BLaER1 treated with 17β-estradiol and CSF1 and Interleukin-3, amounts not matched to agents 10 nM and 100 nM (cell line): ENCODE measurements at regions not wholly inside any gene's neighbourhood (a gene's known extent, or its start where the extent isn't known, plus 50 kb on each side); places are given as distances from the start of the nearest gene placed in this dataset.
A peak's percentile ranks its signal among the peaks of the same experiment; 100 is the strongest.

Experiments used
- H3K27ac ChIP-seq, 11 experiments: shearing (Covaris generic); formaldehyde crosslinking; 2 replicates each; pipeline ENCODE4 v1.8.1; 2022
- H3K27me3 ChIP-seq, 11 experiments: shearing (Covaris generic); formaldehyde crosslinking; 2 replicates each; pipeline ENCODE4 v1.8.1; 2022
- H3K36me3 ChIP-seq, 11 experiments: shearing (Covaris generic); formaldehyde crosslinking; 2 replicates each; pipeline ENCODE4 v1.8.1; 2022
- H3K4me1 ChIP-seq, 10 experiments: shearing (Covaris generic); formaldehyde crosslinking; 2 replicates each; pipeline ENCODE4 v1.8.1; 2022
- H3K4me2 ChIP-seq, 11 experiments: shearing (Covaris generic); formaldehyde crosslinking; 2 replicates each; pipeline ENCODE4 v1.8.1; 2022
- H3K4me3 ChIP-seq, 10 experiments: shearing (Covaris generic); formaldehyde crosslinking; 2 replicates each; pipeline ENCODE4 v1.8.1; 2022
- H3K9ac ChIP-seq, 11 experiments: shearing (Covaris generic); formaldehyde crosslinking; 2 replicates each; pipeline ENCODE4 v1.8.1; 2022
- H3K9me3 ChIP-seq, 11 experiments: shearing (Covaris generic); formaldehyde crosslinking; replicated peaks in 1 of 11; 2 replicates each; pipeline ENCODE4 v1.8.1; 2022
- H4K20me1 ChIP-seq, 11 experiments: shearing (Covaris generic); formaldehyde crosslinking; 2 replicates each; pipeline ENCODE4 v1.8.1; 2022
- Cebpa-rat ChIP-seq, 11 experiments: shearing (Covaris generic); IDR thresholded peaks; 2 replicates each; pipeline ENCODE4 v1.8.1; 2022

DNA sequence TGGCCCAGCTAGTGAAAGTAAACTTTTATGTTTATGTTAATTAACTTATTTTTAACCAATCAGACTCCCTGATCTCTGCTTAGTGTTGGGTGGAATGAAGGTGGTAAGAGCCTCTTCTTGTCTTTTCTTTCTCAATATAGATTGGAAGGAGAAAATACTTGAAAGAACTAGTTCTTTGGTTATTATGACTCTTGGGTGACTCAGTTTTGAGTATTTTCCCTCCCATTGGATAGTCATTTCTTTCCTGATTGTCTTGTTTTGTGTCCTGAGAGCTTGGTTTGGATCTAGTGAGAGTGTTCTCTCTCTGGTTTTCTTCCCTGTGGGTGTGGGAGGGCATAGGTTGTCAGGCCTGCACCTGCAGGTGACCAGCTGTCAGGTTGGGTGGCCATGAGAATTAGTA is 172.0 kb upstream of the GLRA2 start:
- H3K27ac ChIP-seq: no peak overlapping the region
- H3K4me3 ChIP-seq: no peak overlapping the region
- no peaks in the 10 kb centered on the region for H3K36me3 ChIP-seq
- H3K27me3 ChIP-seq: peaks cover 82 to 100% (median 98%) of the 10 kb centered on the region in 11 experiments
- TF ChIP-seq Cebpa-rat (IDR thresholded peaks at IDR 0.05): no peak
- H4K20me1 ChIP-seq: no peaks in the 10 kb centered on the region
- no peak overlapping the region for H3K9ac ChIP-seq
- peaks cover 0 to 44% (median under 1%) of the 10 kb centered on the region in 10 experiments; a peak in 8 of 20 replicates for H3K4me1 ChIP-seq
- H3K4me2 ChIP-seq: no peak overlapping the region
- H3K9me3 ChIP-seq: peaks cover 0 to 10% (median 0%) of the 10 kb centered on the region in 11 experiments; a peak in 4 of 22 replicates

DNA sequence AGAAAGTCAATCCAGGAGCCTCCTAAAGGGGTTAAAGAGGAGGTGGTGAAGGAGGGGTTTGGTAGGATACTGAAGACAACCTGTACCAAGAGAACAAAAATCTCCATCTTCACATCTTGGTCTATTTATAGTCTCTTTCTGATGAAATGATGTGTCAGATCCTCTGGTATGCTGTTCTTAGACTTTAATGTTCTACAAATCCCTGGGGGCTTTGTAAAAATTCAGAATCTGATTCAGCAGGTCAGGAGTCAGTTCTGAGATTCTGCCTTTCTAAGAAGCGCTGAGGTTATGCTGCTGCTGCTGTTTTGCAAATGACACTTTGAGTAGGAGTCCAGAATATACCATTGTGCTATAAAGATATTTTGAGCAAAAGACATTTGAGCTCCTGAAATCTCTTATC is 172.9 kb upstream of the GLRA2 start:
- peaks cover 7 to 51% (median 9%) of the 10 kb centered on the region in 10 experiments; a peak in 19 of 20 replicates for H3K4me1 ChIP-seq
- no peak overlapping the region for H3K9ac ChIP-seq
- no peak overlapping the region for H3K27ac ChIP-seq
- H3K36me3 ChIP-seq: no peaks in the 10 kb centered on the region
- peaks cover 0 to 11% (median 0%) of the 10 kb centered on the region in 11 experiments; a peak in 4 of 22 replicates for H3K9me3 ChIP-seq
- peak overlapping the region in 3 of 11 experiments; percentile 32 to 58 (median 58); a peak in 4 of 22 replicates for H3K4me2 ChIP-seq
- peaks cover 82 to 100% (median 98%) of the 10 kb centered on the region in 11 experiments for H3K27me3 ChIP-seq
- no peak for TF ChIP-seq Cebpa-rat (IDR thresholded peaks at IDR 0.05)
- H4K20me1 ChIP-seq: no peaks in the 10 kb centered on the region
- H3K4me3 ChIP-seq: no peak overlapping the region

DNA sequence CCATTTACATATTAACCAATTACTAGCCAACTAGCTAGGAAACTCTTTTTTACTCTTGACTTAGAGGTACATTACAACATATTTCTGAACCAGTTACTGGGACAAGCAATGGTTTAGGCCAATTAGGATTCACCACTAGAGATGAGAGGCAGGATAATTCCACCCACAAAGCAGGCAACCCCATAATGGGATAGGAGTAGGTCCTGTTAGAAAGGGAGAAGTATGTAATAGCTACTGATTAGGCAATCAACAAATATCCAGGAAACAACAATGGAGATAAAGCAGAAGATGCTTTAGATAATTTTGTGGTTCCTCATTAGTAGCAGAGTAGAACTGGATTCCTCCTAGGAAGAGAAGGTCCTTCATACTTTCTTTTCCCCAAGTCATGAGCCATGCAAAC is 173.8 kb upstream of the GLRA2 start:
- H3K4me2 ChIP-seq: peak overlapping the region in 4 of 11 experiments; percentile 4 to 58 (median 45); a peak in 5 of 22 replicates
- H3K9me3 ChIP-seq: peaks cover 0 to 18% (median 0%) of the 10 kb centered on the region in 11 experiments; a peak in 6 of 22 replicates
- peak in 1 of 11 experiments; percentile 12; a peak in 1 of 22 replicates for TF ChIP-seq Cebpa-rat (IDR thresholded peaks at IDR 0.05)
- peaks cover 12 to 60% (median 13%) of the 10 kb centered on the region in 10 experiments; a peak in 19 of 20 replicates for H3K4me1 ChIP-seq
- no peak overlapping the region for H3K4me3 ChIP-seq
- peak overlapping the region in 3 of 11 experiments; percentile 20 to 71 (median 70); a peak in 4 of 22 replicates for H3K27ac ChIP-seq
- H3K9ac ChIP-seq: no peak overlapping the region
- no peaks in the 10 kb centered on the region for H3K36me3 ChIP-seq
- H4K20me1 ChIP-seq: no peaks in the 10 kb centered on the region
- H3K27me3 ChIP-seq: peaks cover 74 to 98% (median 94%) of the 10 kb centered on the region in 11 experiments

DNA sequence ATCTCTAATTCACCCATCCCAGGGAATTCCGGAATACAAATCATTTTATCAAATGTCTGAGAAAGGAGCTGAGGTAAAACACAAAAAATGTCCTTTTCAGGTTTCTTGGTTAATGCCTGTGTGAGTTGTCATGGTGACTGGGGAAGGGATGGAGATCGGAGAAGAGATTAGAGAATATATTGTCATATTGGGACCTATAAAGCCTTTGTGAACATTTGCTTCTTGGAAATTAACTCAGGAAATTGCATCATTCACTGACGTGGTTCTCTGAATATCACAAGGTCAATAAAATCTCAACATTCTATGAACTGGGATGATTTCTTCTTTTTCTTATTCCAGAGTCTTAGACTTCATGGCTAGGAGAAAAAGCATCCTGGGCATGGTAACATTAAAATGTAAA is 174.8 kb upstream of the GLRA2 start:
- H3K36me3 ChIP-seq: no peaks in the 10 kb centered on the region
- H3K27ac ChIP-seq: peak overlapping the region in 2 of 11 experiments; percentile 70 to 71; a peak in 3 of 22 replicates
- H3K4me3 ChIP-seq: no peak overlapping the region
- peaks cover 3 to 29% (median 7%) of the 10 kb centered on the region in 11 experiments; a peak in 21 of 22 replicates for H3K9me3 ChIP-seq
- H3K27me3 ChIP-seq: peaks cover 70 to 97% (median 88%) of the 10 kb centered on the region in 11 experiments
- H3K4me2 ChIP-seq: peak overlapping the region in 3 of 11 experiments; percentile 32 to 58 (median 58); a peak in 4 of 22 replicates
- H3K4me1 ChIP-seq: peaks cover 12 to 68% (median 13%) of the 10 kb centered on the region in 10 experiments; a peak in 19 of 20 replicates
- H3K9ac ChIP-seq: no peak overlapping the region
- no peaks in the 10 kb centered on the region for H4K20me1 ChIP-seq
- TF ChIP-seq Cebpa-rat (IDR thresholded peaks at IDR 0.05): no peak

DNA sequence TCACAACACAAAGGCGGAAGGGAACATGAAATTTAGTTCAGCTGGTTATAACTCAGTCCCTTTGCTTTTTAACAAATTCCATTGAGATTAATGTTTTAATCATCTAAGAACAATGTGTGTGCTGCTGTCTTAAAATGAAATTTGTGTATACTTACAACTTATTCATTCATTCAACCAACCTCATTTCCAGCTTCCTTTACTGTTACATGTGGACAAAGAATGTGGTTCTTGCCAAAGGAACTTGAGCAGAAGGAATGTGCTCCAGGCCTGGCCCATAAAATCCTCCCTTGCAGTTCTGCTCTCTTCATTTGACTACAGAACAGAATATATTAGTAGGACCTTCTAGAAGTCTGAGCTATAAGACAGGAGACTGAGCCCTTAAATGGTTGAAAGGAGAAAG is 176.8 kb upstream of the GLRA2 start:
- Histone ChIP-seq H3K4me2 (peak overlapping the region in 7 of 11 experiments; percentile 30 to 59 (median 51); a peak in 10 of 22 replicates), H4K20me1 (no peaks in the 10 kb centered on the region), H3K36me3 (no peaks in the 10 kb centered on the region), H3K9me3 (peaks cover 7 to 32% (median 12%) of the 10 kb centered on the region in 11 experiments; a peak in 21 of 22 replicates), H3K27ac (peak overlapping the region in 8 of 11 experiments; percentile 33 to 84 (median 58); a peak in 10 of 22 replicates), H3K9ac (no peak overlapping the region), H3K27me3 (peaks cover 55 to 86% (median 76%) of the 10 kb centered on the region in 11 experiments; a peak in 21 of 22 replicates), H3K4me1 (peaks cover 12 to 68% (median 13%) of the 10 kb centered on the region in 10 experiments; a peak in 19 of 20 replicates), H3K4me3 (no peak overlapping the region)
- TF ChIP-seq Cebpa-rat (IDR thresholded peaks at IDR 0.05): no peak

DNA sequence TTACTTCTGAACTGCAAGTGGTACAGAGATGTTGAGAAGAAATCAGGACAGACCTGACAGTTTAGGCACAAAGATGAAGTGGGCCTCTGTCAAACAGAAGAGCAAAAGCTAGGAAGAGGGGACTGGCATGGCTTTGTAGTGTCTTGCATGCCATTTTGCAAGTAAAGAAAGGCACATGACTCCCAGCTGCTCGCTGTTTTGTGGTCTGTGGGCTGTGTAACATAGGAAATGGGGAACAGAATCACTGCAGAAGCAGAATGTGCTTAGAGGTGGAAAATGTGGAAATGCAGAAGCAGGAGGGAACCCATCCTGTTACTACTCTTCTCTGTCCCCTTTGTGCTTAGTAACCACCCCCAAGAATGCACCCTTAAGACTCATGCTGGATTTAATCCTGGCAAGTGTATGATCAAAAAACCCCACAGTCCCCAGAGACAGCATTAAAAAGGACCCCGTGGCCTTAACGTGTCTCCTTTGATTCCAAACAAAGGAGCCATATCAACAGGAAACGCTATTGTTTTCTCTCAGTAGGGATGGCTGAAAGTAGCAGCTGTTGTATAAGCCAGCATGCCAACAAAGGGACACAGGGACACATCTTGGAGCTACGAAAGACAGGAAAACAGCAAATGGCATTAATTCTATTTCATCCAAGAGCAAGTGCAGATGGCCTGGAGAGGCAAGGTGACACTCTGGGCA is 177.6 kb upstream of the GLRA2 start:
- peaks cover 12 to 68% (median 13%) of the 10 kb centered on the region in 10 experiments; a peak in 19 of 20 replicates for H3K4me1 ChIP-seq
- peaks cover 7 to 38% (median 12%) of the 10 kb centered on the region in 11 experiments; a peak in 21 of 22 replicates for H3K9me3 ChIP-seq
- H3K4me3 ChIP-seq: no peak overlapping the region
- H3K27ac ChIP-seq: peak overlapping the region in 9 of 11 experiments; percentile 33 to 84 (median 53); a peak in 19 of 22 replicates
- peak overlapping the region in 3 of 11 experiments; percentile 19 to 62 (median 46); a peak in 2 of 22 replicates for H3K9ac ChIP-seq
- H4K20me1 ChIP-seq: no peaks in the 10 kb centered on the region
- no peaks in the 10 kb centered on the region for H3K36me3 ChIP-seq
- peak overlapping the region; percentile 20 to 66 (median 37) for H3K4me2 ChIP-seq
- 0 out of 22 replicates have a peak, but pooled peaks of 1 of the 11 experiments have one; percentile 29 for TF ChIP-seq Cebpa-rat (IDR thresholded peaks at IDR 0.05)
- peaks cover 47 to 79% (median 68%) of the 10 kb centered on the region in 11 experiments; a peak in 21 of 22 replicates for H3K27me3 ChIP-seq

DNA sequence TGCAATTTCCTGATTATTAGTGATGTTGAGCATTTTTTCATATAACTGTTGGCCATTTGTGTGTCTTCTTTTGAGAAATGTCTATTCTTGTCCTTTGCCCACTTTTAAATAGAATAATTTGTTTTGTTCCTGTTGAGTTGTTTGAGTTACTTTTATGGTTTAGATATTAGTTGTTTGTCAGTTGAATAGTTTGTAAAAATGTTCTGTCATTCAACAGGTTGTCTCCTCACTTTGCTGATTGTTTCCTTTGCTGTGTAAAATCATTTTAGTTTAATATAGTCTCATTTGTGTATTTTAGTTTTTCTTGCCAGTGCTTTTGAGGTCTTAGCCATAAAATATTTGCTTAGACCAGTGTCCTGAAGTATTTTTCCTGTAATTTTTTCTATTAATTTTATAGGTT is 181.8 kb upstream of the GLRA2 start:
- Histone ChIP-seq H3K9ac (no peak overlapping the region), H3K4me1 (peaks cover 12 to 27% (median 13%) of the 10 kb centered on the region in 10 experiments; a peak in 19 of 20 replicates), H4K20me1 (no peaks in the 10 kb centered on the region), H3K36me3 (no peaks in the 10 kb centered on the region), H3K27me3 (peaks cover 9 to 53% (median 42%) of the 10 kb centered on the region in 11 experiments; a peak in 20 of 22 replicates), H3K9me3 (peaks cover 11 to 42% (median 18%) of the 10 kb centered on the region in 11 experiments; a peak in 21 of 22 replicates), H3K4me3 (no peak overlapping the region), H3K27ac (no peak overlapping the region), H3K4me2 (no peak overlapping the region)
- no peak for TF ChIP-seq Cebpa-rat (IDR thresholded peaks at IDR 0.05)

DNA sequence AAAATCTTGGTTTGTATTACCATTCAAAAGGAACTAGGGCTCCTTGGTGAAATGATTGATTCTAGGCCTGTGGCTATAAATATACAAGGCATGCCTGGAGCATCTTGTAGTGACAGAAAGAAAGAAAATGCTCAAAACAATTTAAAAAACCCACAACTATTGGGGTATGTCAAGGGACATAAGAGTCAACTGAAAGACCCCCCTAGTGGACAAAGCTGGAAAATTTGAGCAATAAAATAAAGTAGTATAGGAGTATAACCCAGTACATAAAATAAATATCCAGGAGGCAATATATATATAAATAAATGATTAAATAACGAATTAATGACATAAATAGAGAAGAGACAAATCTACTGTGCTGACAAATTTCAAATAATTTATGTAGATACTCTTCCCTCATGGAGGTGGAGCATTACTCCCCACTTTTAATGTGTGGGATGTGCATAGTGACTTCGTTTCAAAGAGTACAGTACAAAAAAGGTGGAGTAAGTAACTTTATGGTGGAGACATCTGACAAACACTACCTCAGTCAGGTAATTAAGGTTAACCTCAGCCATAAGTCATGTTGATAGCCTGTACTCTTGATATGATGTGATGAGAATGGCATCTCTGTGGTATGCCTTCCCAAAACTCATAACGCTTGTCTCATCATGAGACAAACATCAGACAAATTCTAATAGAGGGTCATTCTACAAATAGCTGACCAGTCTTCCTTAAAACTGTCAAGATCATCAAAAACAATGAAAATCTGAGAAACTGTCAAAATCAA is 185.0 kb upstream of the GLRA2 start:
- H3K4me3 ChIP-seq: no peak overlapping the region
- H4K20me1 ChIP-seq: no peaks in the 10 kb centered on the region
- H3K9ac ChIP-seq: no peak overlapping the region
- H3K27me3 ChIP-seq: peaks cover 14 to 46% (median 40%) of the 10 kb centered on the region in 11 experiments; a peak in 19 of 22 replicates
- peaks cover 2 to 29% (median 9%) of the 10 kb centered on the region in 11 experiments; a peak in 21 of 22 replicates for H3K9me3 ChIP-seq
- no peaks in the 10 kb centered on the region for H3K4me1 ChIP-seq
- TF ChIP-seq Cebpa-rat (IDR thresholded peaks at IDR 0.05): no peak
- no peak overlapping the region for H3K27ac ChIP-seq
- H3K4me2 ChIP-seq: no peak overlapping the region
- H3K36me3 ChIP-seq: no peaks in the 10 kb centered on the region
